NCI-H82 (cell line): ENCODE measurements at regions not wholly inside any gene's neighbourhood (a gene's known extent, or its start where the extent isn't known, plus 50 kb on each side); places are given as distances from the start of the nearest gene placed in this dataset.
"Not testable (repeated sequence)": the region's sequence is repeated elsewhere in the genome, so short reads cannot be mapped to it uniquely, and the experiment has no call there.

ENCODE experiments used
- DNase-seq: peaks from one replicate; lab custom pipeline; 2025; lab: John Stamatoyannopoulos, UW

DNA sequence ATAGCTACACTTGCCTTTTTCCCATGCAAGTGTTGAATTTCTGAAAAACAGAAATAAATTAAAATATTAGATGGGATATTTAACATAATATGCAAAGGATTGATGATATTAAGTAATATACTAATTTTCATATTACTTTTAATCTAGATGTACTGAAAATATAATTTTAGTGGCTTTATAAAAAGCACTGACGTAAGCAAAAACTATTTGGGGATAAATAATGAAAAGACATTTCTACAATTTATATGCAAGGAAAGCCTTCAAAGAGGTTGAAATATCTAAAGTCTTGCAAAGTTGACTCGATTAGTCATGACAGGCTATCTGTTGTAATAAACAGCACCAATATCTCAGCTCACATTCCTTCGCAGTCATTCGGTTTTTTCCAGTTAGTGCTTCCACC lies 94.9 kb upstream of the ABCB5 start:
- DNase-seq: no peak

DNA sequence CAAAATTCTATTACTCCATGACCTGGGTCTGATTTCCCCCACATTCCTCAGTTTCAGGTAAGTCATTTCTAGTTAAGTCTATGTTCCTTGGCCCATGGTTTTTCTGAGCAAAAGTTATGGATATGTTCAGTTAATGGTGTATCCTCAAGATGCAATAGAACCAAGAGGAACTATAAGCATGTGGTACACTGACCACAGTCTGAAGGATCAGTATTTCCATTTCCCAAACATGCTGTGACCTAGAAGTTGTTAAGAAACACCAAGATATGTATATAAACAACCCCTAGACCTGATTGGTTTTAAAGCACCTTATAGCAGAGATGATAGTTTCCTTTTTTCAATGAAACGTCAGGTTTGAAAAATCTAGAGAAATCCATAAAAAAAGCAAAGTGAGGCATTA lies 94.2 kb upstream of the ABCB5 start:
- DNase-seq: no peak

GRCh38 chr7:20529260-20529659 lies 86.2 kb upstream of the ABCB5 start:
- no peak for DNase-seq

- peak; percentile 16 for DNase-seq
Measured at GRCh38 chr7:20532890-20533289, 82.6 kb upstream of the ABCB5 start.

- no peak for DNase-seq
Measured at GRCh38 chr7:20534543-20534942, 80.9 kb upstream of the ABCB5 start.

DNA sequence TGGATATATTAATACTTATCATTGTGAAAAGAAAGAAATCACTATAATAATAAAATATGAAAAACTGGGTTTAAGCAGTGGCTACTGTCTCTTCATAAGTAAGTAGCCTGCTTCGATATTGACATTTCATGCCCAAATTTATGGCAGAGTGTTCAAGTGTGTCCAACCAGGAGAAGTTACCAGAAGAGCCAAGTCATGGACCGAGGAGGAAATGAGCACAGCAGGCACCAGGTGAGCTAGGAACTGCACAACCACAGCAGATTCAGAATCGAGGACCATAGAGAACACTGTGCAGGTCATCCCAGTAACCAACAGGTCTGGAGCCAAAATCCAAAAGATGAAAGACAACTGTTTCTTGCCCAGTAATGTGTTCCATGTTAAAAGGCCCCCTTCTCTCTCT lies 79.9 kb upstream of the ABCB5 start:
- DNase-seq: no peak

DNA sequence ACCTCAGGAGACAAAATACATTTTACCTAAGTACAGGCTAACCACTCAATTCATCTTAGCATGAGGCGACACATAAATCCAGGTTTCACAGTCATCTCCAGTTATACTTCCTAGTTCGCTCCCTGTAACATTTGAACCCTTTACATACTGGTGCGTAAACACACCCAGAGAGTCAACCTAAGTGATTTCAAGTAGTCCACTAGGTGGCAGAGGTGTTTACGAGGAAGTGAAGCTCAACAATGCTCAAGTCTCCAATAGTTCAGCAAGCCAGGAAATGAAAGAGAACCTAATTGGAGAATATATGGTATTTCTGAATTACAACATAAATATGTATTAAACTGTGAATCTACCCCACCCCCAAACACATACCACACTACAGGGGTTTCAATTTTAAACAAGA lies 76.3 kb upstream of the ABCB5 start:
- peak; percentile 22 for DNase-seq

- no peak for DNase-seq
Measured at GRCh38 chr7:20541608-20542349, 73.7 kb upstream of the ABCB5 start.

GRCh38 chr7:20542594-20542993 lies 72.9 kb upstream of the ABCB5 start:
- no peak for DNase-seq

- DNase-seq: no peak
Measured at GRCh38 chr7:20543500-20543899, 72.0 kb upstream of the ABCB5 start.

DNA sequence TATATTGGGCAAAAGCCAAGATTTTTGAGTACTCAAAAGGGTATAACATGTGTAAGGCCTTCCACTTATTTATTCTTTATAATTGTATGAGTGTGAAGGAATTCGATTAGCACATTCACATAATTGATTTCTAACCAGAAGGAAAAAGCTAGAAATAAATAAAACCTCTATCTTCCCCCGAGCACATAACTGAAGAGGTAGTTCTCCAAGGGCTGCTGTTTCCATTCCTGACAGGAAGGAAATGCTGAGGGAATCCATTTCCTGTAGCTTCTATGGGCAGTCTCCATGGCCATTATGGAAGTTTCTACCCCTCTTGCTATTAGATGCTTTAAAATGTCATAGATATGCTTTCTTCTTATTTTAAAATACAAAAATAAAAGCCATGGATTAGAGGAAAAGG lies 70.5 kb upstream of the ABCB5 start:
- DNase-seq: no peak

- DNase-seq: not testable (repeated sequence)
Measured at GRCh38 chr7:20546958-20547357, 68.5 kb upstream of the ABCB5 start.

- no peak for DNase-seq
Measured at GRCh38 chr7:20554072-20554471, 61.4 kb upstream of the ABCB5 start.

GRCh38 chr7:20556091-20556490 lies 59.4 kb upstream of the ABCB5 start:
- no peak for DNase-seq

DNA sequence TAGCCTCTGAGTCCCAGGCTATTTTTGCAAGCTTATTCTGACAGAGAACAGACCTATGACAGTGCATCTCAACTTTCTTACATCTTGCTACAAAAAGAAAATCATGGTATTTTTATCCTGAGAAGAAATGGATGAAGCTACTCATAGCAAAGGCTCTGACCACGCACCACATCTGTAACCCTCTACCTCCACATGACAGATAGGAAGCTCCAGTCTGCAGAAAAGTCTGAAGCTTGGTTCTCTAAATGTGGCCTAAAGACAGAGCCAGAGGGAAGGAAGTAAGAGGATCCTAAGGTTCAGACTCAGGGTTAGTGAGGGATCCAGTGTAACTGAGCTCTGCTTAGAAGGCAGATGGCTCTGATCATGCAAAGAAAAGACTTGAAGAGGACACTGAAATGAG lies 58.4 kb upstream of the ABCB5 start:
- peak; percentile 53 for DNase-seq

- no peak for DNase-seq
Measured at GRCh38 chr7:20558963-20559716, 56.3 kb upstream of the ABCB5 start.

DNA sequence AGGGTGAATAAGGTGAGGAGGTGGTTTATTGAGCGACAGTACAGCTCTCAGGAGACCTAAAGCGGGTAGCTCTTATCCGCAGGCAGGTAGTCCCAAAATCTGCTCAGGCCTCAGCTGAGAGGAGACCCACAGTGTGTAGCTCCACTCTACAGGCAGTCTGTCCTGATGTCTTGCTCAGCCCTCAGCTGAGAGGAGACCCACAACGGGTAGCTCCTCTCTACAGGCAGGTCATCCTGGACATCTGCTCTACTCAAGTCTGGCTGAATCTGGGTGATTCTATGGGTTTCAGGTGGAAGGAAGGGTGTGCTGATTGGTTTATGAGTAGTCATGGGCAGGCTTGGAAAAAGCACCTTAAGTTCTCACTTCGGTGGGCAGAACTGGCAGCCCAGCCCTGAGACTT lies 55.6 kb upstream of the ABCB5 start:
- no peak for DNase-seq

DNA sequence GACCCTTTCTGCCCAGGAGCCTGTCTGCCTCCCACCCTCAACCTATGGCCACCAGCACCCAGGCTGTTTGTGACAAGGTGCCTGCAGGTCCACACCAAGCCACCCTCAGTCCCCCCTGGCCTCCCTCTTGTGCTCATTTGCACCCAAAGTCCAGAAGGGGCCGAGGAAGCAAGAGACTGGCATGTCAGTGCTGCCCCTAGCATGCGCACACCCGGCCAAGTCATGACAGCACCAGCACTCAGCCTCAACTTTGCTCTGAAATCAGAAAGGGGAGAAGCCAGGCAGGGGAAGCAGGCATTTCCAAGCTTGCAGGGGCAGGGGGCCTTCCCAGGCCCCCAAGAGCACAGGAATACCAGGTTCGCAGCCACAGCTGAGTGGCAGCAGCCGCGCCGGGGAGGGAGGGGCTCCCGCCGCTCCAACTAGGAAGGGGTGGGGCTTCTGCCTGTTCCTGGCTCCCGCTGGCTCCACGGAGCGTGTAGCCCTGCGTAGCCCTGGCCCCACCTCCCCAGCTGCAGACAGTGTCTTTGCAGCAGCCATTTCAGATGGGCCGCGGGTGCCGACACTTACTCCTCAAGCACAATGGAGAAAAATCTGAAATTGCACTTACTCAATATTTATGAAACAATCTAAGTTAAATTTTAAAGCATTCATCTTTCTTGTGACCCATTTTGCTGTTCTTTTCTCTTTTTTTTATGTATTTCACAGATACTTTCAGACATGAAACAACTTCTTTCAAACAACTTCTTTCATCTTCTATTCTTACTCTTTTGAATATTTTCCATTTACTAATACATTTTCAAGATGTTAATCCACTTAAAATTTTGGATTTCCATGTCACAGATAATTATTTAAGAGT lies 54.9 kb upstream of the ABCB5 start:
- no peak for DNase-seq

DNA sequence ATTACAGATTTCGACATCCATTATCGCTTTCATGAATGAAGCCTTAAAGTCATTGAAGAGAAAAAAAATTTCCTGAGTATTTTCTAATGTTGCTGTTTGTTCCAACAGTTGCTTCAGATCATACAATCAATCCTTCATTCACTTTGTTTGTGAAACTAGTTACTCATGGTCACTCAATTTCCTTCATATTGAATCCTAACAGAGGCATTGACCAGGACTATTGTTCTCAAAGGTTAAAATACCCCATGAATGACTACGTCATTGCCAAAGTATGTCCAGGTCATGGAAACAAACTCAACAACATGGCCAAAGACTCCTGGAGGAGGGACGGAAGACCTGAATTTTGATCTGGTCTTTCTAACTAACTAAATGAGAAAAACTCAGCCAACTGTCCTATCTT lies 54.0 kb upstream of the ABCB5 start:
- no peak for DNase-seq

DNA sequence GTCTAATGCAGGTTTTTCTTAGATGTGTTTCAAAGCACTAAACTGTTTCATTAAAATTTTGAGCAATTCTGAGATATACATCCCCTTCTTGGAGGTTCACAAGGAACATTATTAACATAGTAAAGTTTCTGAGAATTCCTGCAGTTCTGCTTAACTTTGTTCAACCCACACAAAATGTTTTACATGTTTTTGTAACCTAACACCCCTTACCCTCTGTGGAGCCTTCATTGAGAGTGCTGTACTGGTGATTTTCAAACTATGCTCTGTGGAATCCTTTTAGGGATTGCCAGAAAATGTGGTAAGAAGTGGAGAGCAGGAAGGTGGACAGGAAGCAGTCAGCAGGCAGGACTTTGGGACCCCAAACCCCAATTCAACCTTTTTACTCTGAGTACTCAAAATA lies 53.6 kb upstream of the ABCB5 start:
- DNase-seq: no peak

DNA sequence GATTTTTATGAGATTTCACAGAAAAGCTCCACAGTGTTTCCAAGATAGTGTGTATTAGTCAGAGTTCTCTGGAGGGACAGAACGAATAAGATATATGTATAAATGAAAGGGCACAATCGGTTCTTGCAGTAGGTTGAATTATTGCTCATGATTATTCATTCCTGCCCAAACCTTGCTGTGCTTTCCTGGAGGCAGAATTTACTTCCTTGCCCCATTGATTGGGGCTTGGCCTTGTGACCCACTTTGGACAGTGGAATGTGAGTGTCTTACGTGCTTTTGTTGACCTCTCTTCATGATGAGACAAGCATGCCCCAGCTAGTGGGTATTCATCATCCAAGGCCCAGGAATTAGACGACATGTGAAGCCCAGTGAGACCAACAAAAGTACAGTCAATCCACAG lies 53.0 kb upstream of the ABCB5 start:
- DNase-seq: no peak
